Effector memory CD8-positive, alpha-beta T cell (primary cell): ENCODE measurements at regions not wholly inside any gene's neighbourhood (a gene's known extent, or its start where the extent isn't known, plus 50 kb on each side); places are given as distances from the start of the nearest gene placed in this dataset.
"Not testable (repeated sequence)": the region's sequence is repeated elsewhere in the genome, so short reads cannot be mapped to it uniquely, and the experiment has no call there.

ENCODE experiments used
- ATAC-seq: fragments of 150-1000 bp; cut with Tn5 transposase; replicated peaks from 2 replicates; pipeline ENCODE4 v1.10.0; 2021; ENCODE audit warnings: mild to moderate bottlenecking, moderate library complexity
- DNase-seq, 3 experiments: peaks; one replicate each; pipeline ENCODE4 v3.0.0; 2021
- H3K27ac Mint-ChIP-seq, 2 donors: one replicate each; pipeline ENCODE4 v1.8.0; 2022; ENCODE audit warnings: mild to moderate bottlenecking in 2 of 2, mixed read lengths in 2 of 2, moderate library complexity in 2 of 2
- H3K27me3 Mint-ChIP-seq, 2 donors: one replicate each; pipeline ENCODE4 v1.8.0; 2022; ENCODE audit warnings: mixed read lengths in 2 of 2
- H3K36me3 Mint-ChIP-seq: one replicate; pipeline ENCODE4 v1.8.0; 2022; ENCODE audit warnings: mild to moderate bottlenecking, moderate library complexity, mixed read lengths; ENCODE audit not compliant: insufficient read depth
- H3K4me1 Mint-ChIP-seq, 2 donors: one replicate each; pipeline ENCODE4 v1.8.0; 2022; ENCODE audit warnings: low read depth in 2 of 2, mixed read lengths in 2 of 2
- H3K4me3 Mint-ChIP-seq, 2 donors: one replicate each; pipeline ENCODE4 v1.8.0; 2022; ENCODE audit warnings: mild to moderate bottlenecking in 2 of 2, mixed read lengths in 2 of 2, moderate library complexity in 2 of 2
- H3K9me3 Mint-ChIP-seq, 2 donors: one replicate each; pipeline ENCODE4 v1.8.0; 2022; ENCODE audit warnings: mixed read lengths in 2 of 2

DNA sequence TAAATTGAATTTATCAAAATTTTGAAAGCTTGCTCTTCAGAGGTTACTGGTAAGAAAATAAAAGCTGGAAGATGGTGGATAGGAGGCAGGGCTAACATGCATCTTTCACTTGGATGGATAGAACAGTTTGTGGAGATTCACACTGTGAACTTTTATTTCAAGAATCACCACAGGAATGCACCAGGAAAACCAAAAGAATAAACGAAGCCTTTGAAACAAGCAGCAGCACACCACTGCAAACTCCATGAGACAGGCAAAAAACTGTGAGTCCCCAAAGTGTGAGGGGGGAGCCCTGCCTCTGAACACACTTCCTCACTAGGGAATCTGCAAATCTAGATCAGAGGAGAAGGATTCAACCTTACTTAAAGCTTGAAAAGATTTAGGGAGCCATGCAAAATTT lies 122.2 kb downstream of the RTP4 start:
- Mint-ChIP-seq H3K36me3 (no peaks in the 10 kb centered on the region), H3K4me3 (no peak overlapping the region), H3K9me3 (no peaks in the 10 kb centered on the region), H3K4me1 (no peaks in the 10 kb centered on the region), H3K27me3 (peaks cover 47 to 75% of the 10 kb centered on the region in 2 donors), H3K27ac (no peak overlapping the region)
- DNase-seq (no peak), ATAC-seq (no peak)

DNA sequence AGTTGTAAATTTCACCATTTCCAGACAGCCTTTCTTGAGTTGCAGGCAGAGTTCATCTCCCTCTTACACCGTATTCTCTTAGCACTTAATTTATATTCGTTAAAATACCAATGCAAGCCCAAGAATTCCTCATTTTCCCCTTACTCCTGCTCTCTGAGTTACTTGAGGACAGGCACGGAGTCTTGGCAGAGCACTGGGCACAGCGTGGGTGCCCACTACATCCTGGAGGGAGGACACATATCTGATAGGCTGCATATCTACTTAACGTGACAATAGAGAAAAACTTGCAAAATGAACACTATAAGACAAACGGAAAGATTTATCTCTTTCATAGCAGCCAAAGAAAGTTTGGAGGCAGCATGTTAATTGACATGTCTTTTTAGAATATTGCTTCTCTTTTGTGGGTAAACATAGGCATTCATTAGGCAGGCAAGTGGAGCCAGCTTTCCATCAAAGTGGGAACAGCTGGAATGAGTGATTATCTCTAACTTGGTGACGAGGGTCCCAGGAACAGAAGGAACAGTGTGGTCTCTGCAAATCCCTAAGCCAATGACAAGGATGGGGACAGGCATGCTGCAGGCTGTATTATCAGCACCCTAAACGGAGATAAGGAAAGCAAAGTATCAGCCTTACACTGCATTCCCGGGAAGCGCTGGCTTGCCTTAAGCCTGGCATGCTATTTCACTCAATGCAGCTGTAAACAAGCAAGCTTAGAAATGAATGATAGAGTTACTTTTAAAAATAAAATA lies 116.5 kb downstream of the RTP4 start:
- ATAC-seq (no peak), DNase-seq (no peak)
- H3K4me1 Mint-ChIP-seq, result no peaks in the 10 kb centered on the region
- peaks cover 43 to 48% of the 10 kb centered on the region in 2 donors for H3K27me3 Mint-ChIP-seq
- no peak overlapping the region for H3K27ac Mint-ChIP-seq
- H3K9me3 Mint-ChIP-seq, result no peaks in the 10 kb centered on the region
- H3K36me3 Mint-ChIP-seq, result no peaks in the 10 kb centered on the region
- no peak overlapping the region for H3K4me3 Mint-ChIP-seq

DNA sequence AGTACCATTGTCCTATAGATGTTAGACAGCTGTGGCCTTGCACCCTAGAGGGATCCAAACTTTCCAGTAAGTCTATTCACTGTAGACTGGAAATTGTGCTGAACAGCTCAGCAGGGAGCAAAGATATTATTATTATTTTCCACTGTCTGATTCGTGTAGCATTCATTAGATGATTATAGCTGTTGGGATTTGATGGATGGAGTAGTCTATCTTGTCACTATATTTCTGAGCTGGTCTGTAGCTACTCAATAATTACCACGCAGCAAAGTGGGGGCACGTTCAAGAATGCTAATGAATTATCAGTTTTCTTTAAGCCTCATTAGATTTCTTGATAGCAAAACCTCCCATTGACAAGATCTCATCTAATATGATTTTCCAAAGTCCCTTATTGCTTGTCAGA lies 113.2 kb downstream of the RTP4 start:
- Mint-ChIP-seq H3K4me1 (no peaks in the 10 kb centered on the region), H3K4me3 (no peak overlapping the region), H3K36me3 (no peaks in the 10 kb centered on the region), H3K27ac (no peak overlapping the region), H3K27me3 (peaks cover 29 to 35% of the 10 kb centered on the region in 2 donors), H3K9me3 (no peaks in the 10 kb centered on the region)
- no peak for DNase-seq
- ATAC-seq, result no peak

DNA sequence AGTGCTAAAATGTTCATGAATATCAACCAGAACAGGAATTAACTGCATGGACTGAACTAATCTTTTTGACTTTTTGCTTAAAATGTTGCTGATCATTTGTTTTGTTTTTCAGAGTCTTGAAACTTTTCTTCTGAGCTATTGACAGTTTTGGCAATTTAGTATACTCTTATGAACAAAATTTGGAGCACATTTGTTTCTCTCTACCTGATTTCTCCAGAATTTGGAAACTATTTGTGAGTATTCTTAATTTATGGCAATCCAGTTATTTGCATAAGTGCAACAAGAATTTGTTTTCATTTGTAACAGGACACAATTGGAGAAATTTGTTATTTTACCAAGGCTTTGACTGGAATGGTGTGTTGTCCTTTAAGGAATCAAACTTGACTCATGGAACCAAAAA lies 107.4 kb downstream of the RTP4 start:
- H3K4me1 Mint-ChIP-seq, DNase-seq, H3K9me3 Mint-ChIP-seq, H3K4me3 Mint-ChIP-seq, H3K27ac Mint-ChIP-seq, ATAC-seq, H3K36me3 Mint-ChIP-seq: not testable (repeated sequence)
- H3K27me3 Mint-ChIP-seq, result peaks cover 21 to 22% of the 10 kb centered on the region in 2 donors

DNA sequence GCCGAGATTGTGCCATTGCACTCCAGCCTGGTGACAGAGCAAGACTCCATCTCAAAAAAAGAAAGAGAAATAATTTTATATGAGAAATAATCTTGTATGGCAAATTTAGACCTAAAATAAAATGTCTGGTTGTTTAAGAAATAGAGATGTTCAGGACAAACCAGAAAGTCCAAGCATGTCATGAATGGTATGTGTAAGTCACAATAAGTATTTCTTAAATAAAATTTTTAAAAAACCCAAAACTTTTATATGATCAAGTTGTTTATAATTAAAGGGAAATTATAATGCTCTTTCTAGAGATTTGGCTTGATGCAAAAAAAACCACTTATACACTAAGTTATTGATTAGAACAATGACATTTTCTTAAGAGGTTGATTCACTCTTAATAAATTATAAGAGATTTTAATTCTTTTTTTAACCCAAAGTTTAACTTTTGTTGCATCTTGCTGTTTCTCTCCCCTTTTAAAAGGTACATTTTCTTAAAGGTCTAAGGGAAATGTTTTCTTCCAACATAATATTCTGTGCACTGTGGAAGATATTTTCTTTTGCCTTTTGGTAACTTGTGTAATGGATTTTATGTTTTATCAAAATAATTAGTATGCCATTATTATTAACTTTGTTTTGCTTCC lies 105.7 kb downstream of the RTP4 start:
- Mint-ChIP-seq H3K4me3 (no peak overlapping the region), H3K36me3 (no peaks in the 10 kb centered on the region), H3K27ac (no peak overlapping the region), H3K9me3 (peaks cover 0 to 6% of the 10 kb centered on the region in 2 donors), H3K27me3 (peaks cover 29% of the 10 kb centered on the region in 2 donors), H3K4me1 (no peaks in the 10 kb centered on the region)
- ATAC-seq, result no peak
- no peak for DNase-seq

DNA sequence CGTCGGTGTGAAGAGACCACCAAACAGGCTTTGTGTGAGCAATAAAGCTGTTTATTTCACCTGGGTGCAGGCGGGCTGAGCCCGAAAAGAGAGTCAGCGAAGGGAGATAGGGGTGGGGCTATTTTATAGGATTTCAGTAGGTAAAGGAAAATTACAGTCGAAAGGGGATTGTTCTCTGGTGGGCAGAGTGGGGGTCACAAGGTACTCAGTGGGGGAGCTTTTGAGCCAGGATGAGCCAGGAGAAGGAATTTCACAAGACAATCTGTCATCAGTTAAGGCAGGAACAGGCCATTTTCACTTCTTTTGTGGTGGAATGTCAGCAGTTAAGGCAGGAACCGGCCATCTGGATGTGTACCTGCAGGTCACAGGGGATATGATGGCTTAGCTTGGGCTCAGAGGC lies 98.1 kb downstream of the RTP4 start:
- ATAC-seq, H3K4me1 Mint-ChIP-seq, H3K9me3 Mint-ChIP-seq, H3K36me3 Mint-ChIP-seq, H3K27ac Mint-ChIP-seq, DNase-seq, H3K4me3 Mint-ChIP-seq: not testable (repeated sequence)
- peaks cover 77 to 78% of the 10 kb centered on the region in 2 donors for H3K27me3 Mint-ChIP-seq

DNA sequence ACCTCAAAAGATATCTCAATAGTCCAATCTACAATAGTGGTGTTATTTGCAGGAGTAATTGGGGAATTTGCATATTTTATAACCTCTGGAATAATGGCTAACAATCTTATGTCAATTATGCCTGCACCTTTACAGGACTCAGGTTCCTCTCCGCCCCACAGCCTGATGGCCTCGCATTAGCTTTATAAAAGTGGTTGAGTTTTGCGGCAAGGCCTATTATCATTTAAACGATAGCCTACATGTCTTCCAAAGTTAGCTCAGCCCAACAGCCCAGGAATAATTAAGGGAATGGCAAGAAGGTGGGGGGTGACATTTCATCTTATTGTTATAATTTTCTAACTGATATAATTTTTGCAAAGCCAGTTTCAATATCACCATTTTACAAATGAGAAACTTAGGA lies 97.3 kb downstream of the RTP4 start:
- Mint-ChIP-seq H3K4me1 (no peaks in the 10 kb centered on the region), H3K9me3 (no peaks in the 10 kb centered on the region), H3K4me3 (no peak overlapping the region), H3K36me3 (no peaks in the 10 kb centered on the region), H3K27me3 (peaks cover 70 to 75% of the 10 kb centered on the region in 2 donors), H3K27ac (no peak overlapping the region)
- DNase-seq, result no peak
- ATAC-seq, result no peak

DNA sequence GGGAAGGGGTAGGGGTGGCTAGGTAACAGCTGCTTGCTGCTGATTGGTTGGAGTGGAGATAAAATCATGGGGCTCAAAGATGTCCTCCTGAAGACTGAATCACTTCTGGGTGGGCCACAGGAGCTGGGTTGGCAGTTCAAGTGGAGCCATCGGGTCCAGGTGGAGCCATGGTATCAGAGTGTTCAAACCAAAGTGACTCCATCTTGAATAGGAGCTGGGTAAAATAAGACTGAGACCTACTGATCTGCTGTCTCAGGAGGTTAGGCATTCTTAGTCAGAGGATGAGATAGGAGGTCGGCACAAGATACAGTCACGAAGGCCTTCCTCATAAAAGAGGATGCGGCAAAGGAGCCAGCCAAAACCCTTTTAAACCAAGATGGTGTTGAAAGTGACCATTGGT lies 96.5 kb downstream of the RTP4 start:
- H3K4me1 Mint-ChIP-seq, result no peaks in the 10 kb centered on the region
- ATAC-seq (no peak), DNase-seq (no peak)
- H3K27me3 Mint-ChIP-seq, result peaks cover 64 to 75% of the 10 kb centered on the region in 2 donors
- H3K9me3 Mint-ChIP-seq, result no peaks in the 10 kb centered on the region
- H3K36me3 Mint-ChIP-seq, result no peaks in the 10 kb centered on the region
- H3K4me3 Mint-ChIP-seq, result no peak overlapping the region
- no peak overlapping the region for H3K27ac Mint-ChIP-seq

DNA sequence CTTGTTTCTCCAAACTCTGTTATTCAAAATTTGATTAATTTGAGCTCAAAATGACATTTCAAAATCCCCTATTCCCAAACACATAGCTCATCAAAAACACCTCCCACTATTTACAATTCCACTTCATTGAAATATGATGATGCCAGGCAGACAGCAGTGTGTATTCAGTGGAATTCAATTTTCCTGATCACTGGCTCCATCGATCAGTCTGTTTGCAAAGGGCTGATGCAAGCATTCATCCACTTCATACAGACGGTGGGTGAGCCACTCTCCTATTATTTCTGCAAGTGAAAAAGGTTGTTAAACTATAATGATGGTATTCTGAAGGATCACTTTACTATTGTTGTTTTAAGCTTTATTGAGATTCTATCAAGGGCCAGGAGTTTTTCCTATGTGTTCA lies 90.7 kb downstream of the RTP4 start:
- H3K27me3 Mint-ChIP-seq, result peaks cover 59 to 69% of the 10 kb centered on the region in 2 donors

DNA sequence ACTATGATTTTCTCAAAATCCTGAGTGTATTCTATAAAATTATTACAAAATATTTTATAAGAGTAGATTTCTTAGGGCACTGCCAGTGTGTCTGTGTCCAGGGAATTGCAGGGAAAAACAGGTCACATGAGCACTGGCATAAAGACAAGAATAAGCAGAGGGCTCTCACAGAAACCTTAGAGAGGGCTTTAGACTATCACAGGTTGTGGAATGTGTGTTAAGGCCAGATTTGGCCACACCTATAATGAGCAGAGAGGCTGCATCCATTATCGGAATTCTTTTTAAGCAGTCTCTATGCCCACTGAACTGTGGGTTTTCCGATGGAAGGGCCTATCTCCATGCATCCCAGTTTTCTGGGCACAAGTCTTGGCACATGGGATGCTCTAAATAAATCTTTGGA lies 90.2 kb downstream of the RTP4 start:
- no peak overlapping the region for H3K4me3 Mint-ChIP-seq
- H3K4me1 Mint-ChIP-seq, result no peaks in the 10 kb centered on the region
- no peak overlapping the region for H3K27ac Mint-ChIP-seq
- peaks cover 2% of the 10 kb centered on the region for H3K36me3 Mint-ChIP-seq
- DNase-seq (no peak), ATAC-seq (no peak)
- H3K27me3 Mint-ChIP-seq, result peaks cover 54 to 69% of the 10 kb centered on the region in 2 donors
- H3K9me3 Mint-ChIP-seq, result no peaks in the 10 kb centered on the region

More for the DNA sequence above, 90.7 kb downstream of the RTP4 start:
- Mint-ChIP-seq H3K27ac (no peak overlapping the region), H3K4me1 (no peaks in the 10 kb centered on the region), H3K36me3 (peaks cover 2% of the 10 kb centered on the region), H3K4me3 (no peak overlapping the region), H3K9me3 (no peaks in the 10 kb centered on the region)
- ATAC-seq (no peak), DNase-seq (no peak)

DNA sequence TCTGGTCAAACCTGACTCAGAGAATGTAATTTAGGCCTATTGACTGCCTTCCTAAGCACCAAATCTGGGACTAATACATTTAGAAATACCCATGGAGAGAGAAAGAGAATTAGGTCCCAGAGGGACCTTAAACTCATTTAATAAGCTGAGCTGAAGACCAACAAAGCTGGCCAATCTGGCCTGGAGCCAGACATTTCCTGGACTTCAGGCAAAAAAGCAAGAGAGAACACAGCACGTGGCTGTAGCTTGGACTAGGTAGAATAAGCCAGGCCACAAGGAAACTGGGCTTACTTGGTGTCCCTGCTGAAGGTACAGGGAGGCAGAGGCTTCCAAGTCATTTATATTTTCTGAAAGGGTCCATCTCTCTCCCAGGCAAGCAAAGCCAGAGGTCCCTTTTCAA lies 88.1 kb downstream of the RTP4 start:
- no peak overlapping the region for H3K4me3 Mint-ChIP-seq
- DNase-seq, result no peak
- peaks cover 2% of the 10 kb centered on the region for H3K36me3 Mint-ChIP-seq
- ATAC-seq, result no peak
- no peaks in the 10 kb centered on the region for H3K4me1 Mint-ChIP-seq
- H3K9me3 Mint-ChIP-seq, result no peaks in the 10 kb centered on the region
- H3K27ac Mint-ChIP-seq, result no peak overlapping the region
- peaks cover 36 to 57% of the 10 kb centered on the region in 2 donors for H3K27me3 Mint-ChIP-seq

DNA sequence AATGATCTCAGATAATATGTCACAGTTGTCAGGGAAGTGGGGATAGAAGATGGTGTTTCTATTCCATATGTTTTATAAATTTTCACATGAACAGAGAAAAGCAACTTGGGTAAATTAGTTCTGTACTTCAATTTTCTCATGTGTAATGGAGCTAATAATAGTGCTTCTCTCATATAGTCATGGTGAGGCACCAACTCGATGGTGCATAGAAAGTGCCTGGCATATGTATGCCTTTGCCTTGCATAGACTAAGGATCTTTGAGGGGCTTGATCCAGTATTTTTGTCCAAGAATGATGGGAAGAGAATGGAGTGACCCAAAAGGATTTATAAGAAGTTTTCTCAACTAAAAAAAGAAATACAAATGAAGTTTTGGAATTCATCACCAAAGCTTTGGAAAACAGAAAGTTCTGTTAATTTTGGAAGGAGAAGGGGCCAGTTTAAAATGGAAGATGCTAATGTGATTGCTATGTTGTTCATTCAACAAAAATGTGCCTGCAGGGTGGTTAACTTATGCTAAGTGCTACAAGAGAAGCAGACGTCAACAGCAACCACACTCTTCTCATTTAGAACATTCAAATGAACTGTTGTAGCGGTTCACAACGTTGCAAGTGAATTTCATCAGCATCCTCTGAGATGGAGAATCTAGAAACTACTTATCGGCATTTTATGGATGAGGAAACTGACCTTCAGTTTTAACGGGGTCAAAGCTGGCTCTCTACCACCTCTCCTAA lies 86.1 kb downstream of the RTP4 start:
- H3K36me3 Mint-ChIP-seq, result peaks cover 2% of the 10 kb centered on the region
- ATAC-seq (no peak), DNase-seq (no peak)
- no peak overlapping the region for H3K27ac Mint-ChIP-seq
- no peaks in the 10 kb centered on the region for H3K9me3 Mint-ChIP-seq
- no peak overlapping the region for H3K4me3 Mint-ChIP-seq
- H3K4me1 Mint-ChIP-seq, result no peaks in the 10 kb centered on the region
- peaks cover 39% of the 10 kb centered on the region in 2 donors for H3K27me3 Mint-ChIP-seq

DNA sequence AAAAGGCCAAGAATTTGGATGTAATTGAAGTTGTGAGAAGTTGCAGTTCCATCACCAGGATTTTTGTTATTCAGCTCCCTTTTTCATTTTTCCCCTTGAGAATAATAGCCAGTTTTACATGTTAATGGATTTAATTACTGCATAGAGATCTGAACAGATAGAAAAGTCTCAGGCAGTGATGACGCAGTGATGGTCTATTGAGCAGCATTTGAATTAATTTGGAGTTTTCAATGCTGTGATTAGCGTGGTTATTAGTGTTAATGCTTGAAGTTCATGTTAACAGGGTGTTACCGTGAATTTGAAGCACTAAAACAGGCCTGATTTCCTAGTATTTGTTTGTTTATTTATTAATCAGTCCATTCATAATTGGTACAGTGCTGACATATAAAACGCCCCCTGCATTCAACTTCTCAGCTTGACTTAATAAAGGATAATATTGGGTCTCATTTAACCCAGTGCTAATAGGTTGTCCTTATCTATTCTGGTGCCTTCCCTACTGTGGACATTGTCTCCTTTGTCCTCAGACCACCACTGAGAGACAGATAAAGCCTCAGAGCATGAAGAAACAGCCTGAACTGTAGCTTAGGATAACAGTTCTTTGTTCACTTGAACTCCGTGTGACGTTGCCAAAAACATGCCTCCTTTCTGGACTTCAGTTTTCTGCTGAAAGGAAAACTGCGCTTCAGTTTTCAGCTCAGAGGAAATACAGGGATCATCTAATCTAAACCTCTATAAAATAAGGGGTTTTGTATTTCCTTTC lies 82.4 kb downstream of the RTP4 start:
- no peaks in the 10 kb centered on the region for H3K4me1 Mint-ChIP-seq
- DNase-seq (no peak), ATAC-seq (no peak)
- H3K27ac Mint-ChIP-seq, result no peak overlapping the region
- H3K4me3 Mint-ChIP-seq, result no peak overlapping the region
- no peaks in the 10 kb centered on the region for H3K9me3 Mint-ChIP-seq
- H3K36me3 Mint-ChIP-seq, result peaks cover 2% of the 10 kb centered on the region
- peaks cover 16 to 19% of the 10 kb centered on the region in 2 donors for H3K27me3 Mint-ChIP-seq
